GM23338 (cell line): ENCODE measurements at regions not wholly inside any gene's neighbourhood (a gene's known extent, or its start where the extent isn't known, plus 50 kb on each side); places are given as distances from the start of the nearest gene placed in this dataset.

ENCODE experiments used
- ATAC-seq: fragments of 200-7000 bp; cut with Tn5 transposase; 3 replicates; pipeline ENCODE4 v1.9.1; 2020
- DNase-seq: peaks from one replicate; pipeline ENCODE4 v3.0.0-alpha.2; 2015; ENCODE audit warnings: low spot score
- H2AFZ ChIP-seq: fragments of 200-600 bp; sonication (generic); 2 replicates; pipeline ENCODE4 v1.8.0; 2016; ENCODE audit warnings: antibody characterized with exemption, mild to moderate bottlenecking, moderate library complexity
- H3F3A ChIP-seq: fragments of 200-600 bp; sonication (generic); replicated peaks from 2 replicates; pipeline ENCODE4 v1.8.0; 2017; ENCODE audit warnings: antibody characterized with exemption, mixed run types, low read depth
- H3K27ac ChIP-seq: fragments of 200-600 bp; sonication (generic); 2 replicates; pipeline ENCODE4 v1.6.1; 2016; ENCODE audit warnings: low read depth
- H3K27me3 ChIP-seq: fragments of 200-600 bp; sonication (generic); 2 replicates; pipeline ENCODE4 v1.8.0; 2016; ENCODE audit warnings: mild to moderate bottlenecking, mixed run types, moderate library complexity; ENCODE audit not compliant: insufficient read depth
- H3K36me3 ChIP-seq: fragments of 200-600 bp; sonication (generic); 2 replicates; pipeline ENCODE4 v1.8.0; 2016; ENCODE audit warnings: mild to moderate bottlenecking; ENCODE audit not compliant: insufficient read depth
- H3K4me1 ChIP-seq: fragments of 200-600 bp; sonication (generic); 2 replicates; pipeline ENCODE4 v1.8.0; 2016; ENCODE audit warnings: mild to moderate bottlenecking, moderate library complexity; ENCODE audit not compliant: insufficient read depth
- H3K4me2 ChIP-seq: fragments of 200-600 bp; sonication (generic); 2 replicates; pipeline ENCODE4 v1.7.1; 2017; ENCODE audit warnings: mixed run types
- H3K4me3 ChIP-seq: fragments of 200-600 bp; sonication (generic); 2 replicates; pipeline ENCODE4 v1.6.1; 2016; ENCODE audit warnings: mixed run types
- H3K79me2 ChIP-seq: fragments of 200-600 bp; sonication (generic); replicated peaks from 2 replicates; pipeline ENCODE4 v1.8.0; 2017; ENCODE audit warnings: mild to moderate bottlenecking; ENCODE audit not compliant: insufficient read depth
- H3K9me2 ChIP-seq: fragments of 200-600 bp; sonication (generic); 2 replicates; pipeline ENCODE4 v1.8.0; 2017; ENCODE audit not compliant: insufficient read depth
- H4K20me1 ChIP-seq: fragments of 200-600 bp; sonication (generic); replicated peaks from 2 replicates; pipeline ENCODE4 v1.8.0; 2017; ENCODE audit warnings: mild to moderate bottlenecking; ENCODE audit not compliant: insufficient read depth
- H3K27ac Mint-ChIP-seq: 2 replicates; pipeline ENCODE4 v1.8.0; 2020; ENCODE audit warnings: inconsistent platforms, mild to moderate bottlenecking, moderate library complexity, mixed read lengths
- H3K27me3 Mint-ChIP-seq: 3 replicates; pipeline ENCODE4 v1.8.0; 2022; ENCODE audit warnings: low read depth, mild to moderate bottlenecking, moderate library complexity, mixed read lengths, inconsistent platforms; ENCODE audit not compliant: insufficient read depth, poor library complexity
- H3K36me3 Mint-ChIP-seq: 3 replicates; pipeline ENCODE4 v1.8.0; 2021; ENCODE audit warnings: low read depth, mild to moderate bottlenecking, inconsistent platforms, moderate library complexity, mixed read lengths
- H3K4me1 Mint-ChIP-seq: 3 replicates; pipeline ENCODE4 v1.8.0; 2020; ENCODE audit warnings: mild to moderate bottlenecking, inconsistent platforms, mixed read lengths
- H3K4me3 Mint-ChIP-seq: 3 replicates; pipeline ENCODE4 v1.8.0; 2021; ENCODE audit warnings: moderate library complexity, mild to moderate bottlenecking, inconsistent platforms, mixed read lengths
- H3K9me3 Mint-ChIP-seq: 3 replicates; pipeline ENCODE4 v1.8.0; 2020; ENCODE audit warnings: moderate library complexity, mild to moderate bottlenecking, inconsistent platforms, mixed read lengths
- CREB1 ChIP-seq: fragments of 250-450 bp; sonication (Bioruptor Pico); IDR thresholded peaks from 2 replicates; pipeline ENCODE4 v1.5.0; 2020; ENCODE audit warnings: low read depth, mild to moderate bottlenecking, moderate library complexity
- CTCF ChIP-seq, 2 experiments: fragments of 200-600 bp in 1 of 2; sonication (generic) in 1 of 2; conservative IDR thresholded peaks; 2 replicates each; pipeline versions ENCODE4 v1.5.1 to v1.6.1; 2016 to 2017; ENCODE audit warnings: antibody characterized with exemption in 2 of 2, low read depth in 2 of 2, mild to moderate bottlenecking in 2 of 2, moderate library complexity in 1 of 2
- EZH2 ChIP-seq: fragments of 200-600 bp; sonication (generic); IDR thresholded peaks from one replicate; pipeline ENCODE4 v1.8.0; 2017; ENCODE audit warnings: antibody characterized with exemption, mild to moderate bottlenecking, low read depth; ENCODE audit not compliant: unreplicated experiment
- REST ChIP-seq: IDR thresholded peaks from one replicate; pipeline ENCODE4 v1.6.1; 2018; ENCODE audit warnings: antibody characterized with exemption; ENCODE audit not compliant: unreplicated experiment
- STAT1 ChIP-seq: IDR thresholded peaks from one replicate; pipeline ENCODE4 v1.6.1; 2016; ENCODE audit warnings: antibody characterized with exemption; ENCODE audit not compliant: unreplicated experiment
- ZNF114 ChIP-seq: fragments of 250-450 bp; sonication (Bioruptor Pico); IDR thresholded peaks from 2 replicates; pipeline ENCODE4 v1.5.0; 2020; ENCODE audit warnings: mild to moderate bottlenecking, moderate library complexity
- ZNF331 ChIP-seq: fragments of 250-450 bp; sonication (Bioruptor Pico); IDR thresholded peaks from 2 replicates; pipeline ENCODE4 v1.5.0; 2020; ENCODE audit warnings: low read depth, mild to moderate bottlenecking, moderate library complexity
- ZNF462 ChIP-seq: fragments of 250-450 bp; sonication (Bioruptor Pico); IDR thresholded peaks from 2 replicates; pipeline ENCODE4 v1.5.0; 2020; ENCODE audit warnings: mild to moderate bottlenecking, moderate library complexity

- Mint-ChIP-seq H3K4me1 (no peaks in the 10 kb centered on the region), H3K27ac (no peak overlapping the region), H3K9me3 (no peaks in the 10 kb centered on the region), H3K4me3 (no peak overlapping the region), H3K36me3 (no peaks in the 10 kb centered on the region; the same call in 2 of the 3 replicates), H3K27me3 (no peaks in the 10 kb centered on the region)
- H3K4me2 ChIP-seq = no peak overlapping the region
- no peaks in the 10 kb centered on the region for H3K4me1 ChIP-seq
- H3F3A ChIP-seq = no peaks in the 10 kb centered on the region
- H3K9me2 ChIP-seq = peaks cover 9% of the 10 kb centered on the region; the same call in 1 of the 2 replicates
- H3K36me3 ChIP-seq = no peaks in the 10 kb centered on the region
- no peak for DNase-seq
- no peak overlapping the region for H3K27ac ChIP-seq
- ATAC-seq = no peak
- no peaks in the 10 kb centered on the region for H3K27me3 ChIP-seq
- no peaks in the 10 kb centered on the region for H4K20me1 ChIP-seq
- no peak overlapping the region for H3K4me3 ChIP-seq
- H2AFZ ChIP-seq = no peak overlapping the region
- TF ChIP-seq REST (no peak), ZNF331 (CRISPR knock-in tag) (no peak), ZNF114 (CRISPR knock-in tag) (no peak), ZNF462 (CRISPR knock-in tag) (no peak), CTCF (conservative IDR thresholded peaks at IDR 0.05; ENCODE audit: low read depth in 2 of 2) (no peak), EZH2 (no peak), CREB1 (CRISPR knock-in tag) (no peak), STAT1 (no peak)
- H3K79me2 ChIP-seq = no peaks in the 10 kb centered on the region
These were observed 110.5 kb upstream of the CD180 start for GRCh38 chr5:67306965-67307607.
